ENCODE measurements at regions not wholly inside any gene's neighbourhood (a gene's known extent, or its start where the extent isn't known, plus 50 kb on each side); places are given as distances from the start of the nearest gene placed in this dataset.

DNA sequence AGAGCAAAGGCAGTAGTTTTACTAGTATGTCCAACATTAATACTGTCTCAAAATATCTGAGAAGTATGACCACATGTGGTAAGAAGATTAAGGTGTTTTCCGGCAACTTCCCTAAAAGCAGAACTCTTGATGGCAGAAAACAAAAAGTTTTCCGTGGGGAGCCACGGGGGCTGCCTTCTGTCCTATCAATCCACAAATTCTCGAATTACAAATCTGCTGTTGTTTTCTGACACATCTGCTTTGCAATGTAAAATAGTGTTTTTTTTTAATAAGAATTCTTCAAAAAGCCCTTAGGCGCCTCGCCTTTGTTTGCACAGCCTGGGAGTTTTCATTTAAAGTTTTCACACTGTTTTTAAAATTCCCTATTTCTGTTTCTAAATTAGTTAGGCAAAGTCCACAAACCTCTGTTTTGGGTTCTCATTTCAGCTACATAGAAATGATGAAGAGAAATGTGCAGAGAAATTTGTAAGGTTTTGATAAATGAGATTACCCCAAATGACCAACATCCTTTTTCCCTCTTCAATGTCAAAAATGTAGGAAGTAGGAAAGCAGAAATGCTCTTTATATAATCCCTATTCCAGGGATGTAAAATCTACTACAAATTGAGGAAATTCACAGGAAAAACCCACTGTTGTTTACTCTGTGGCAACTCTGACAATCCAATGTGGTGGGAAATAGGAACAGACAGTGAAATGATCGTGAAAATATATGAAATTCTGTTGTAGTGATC, 385.8 kb downstream of the ZEB2 start:
- no peak overlapping the region for H2BK5ac ChIP-seq (ENCODE audit: insufficient read length, low read length)
- no peak overlapping the region for H3K56ac ChIP-seq (ENCODE audit: insufficient read length, low read depth, low read length)
- H4K20me1 ChIP-seq (ENCODE audit: control insufficient read depth, insufficient read depth, insufficient read length), result no peaks in the 10 kb centered on the region
- no peaks in the 10 kb centered on the region for H3K79me1 ChIP-seq (ENCODE audit: insufficient read depth, low read depth, low read length, poor library complexity, severe bottlenecking)
- H3K9ac ChIP-seq (ENCODE audit: extremely low read depth, insufficient read length, low read length), result no peak overlapping the region
- Mint-ChIP-seq H3K27me3 (ENCODE audit: low read depth) (peaks cover 4% of the 10 kb centered on the region; the same call in 1 of the 2 replicates), H3K27ac (no peak overlapping the region; a peak in 1 of 7 replicates), H3K36me3 (ENCODE audit: insufficient read depth in 1 of 3, low read depth in 3 of 3) (no peaks in the 10 kb centered on the region), H3K9me3 (no peaks in the 10 kb centered on the region), H3K4me1 (peaks cover 8 to 16% of the 10 kb centered on the region in 2 experiments), H3K4me3 (no peak overlapping the region)
- no peaks in the 10 kb centered on the region for H3K27me3 ChIP-seq (ENCODE audit: insufficient read depth, low read length)
- no peak overlapping the region for H2AFZ ChIP-seq (ENCODE audit: low read length)
- no peak overlapping the region for H2BK12ac ChIP-seq (ENCODE audit: insufficient read length, low read depth, low read length)
- H2AK5ac ChIP-seq (ENCODE audit: insufficient read length, low read length), result no peak overlapping the region
- no peaks in the 10 kb centered on the region for H3K9me3 ChIP-seq (ENCODE audit: control insufficient read depth, low read depth, low read length)
- no peak for TF ChIP-seq CTCF (conservative IDR thresholded peaks at IDR 0.05)
- H3K79me2 ChIP-seq (ENCODE audit: insufficient read depth, low read length), result no peaks in the 10 kb centered on the region
- H3K14ac ChIP-seq (ENCODE audit: insufficient read depth, low read length), result no peak overlapping the region
- no peaks in the 10 kb centered on the region for H3K23me2 ChIP-seq (ENCODE audit: insufficient read length, low read depth, low read length, poor library complexity, severe bottlenecking)
- no peak overlapping the region for H4K8ac ChIP-seq (replicated peaks; ENCODE audit: insufficient read length, low read depth, low read length)
- no CpG with 5 or more reads among the region's 7 CpGs for WGBS (ENCODE audit: extremely low coverage, insufficient read length, low lambda C conversion rate)
- H3K18ac ChIP-seq (ENCODE audit: insufficient read length, low read depth, low read length), result no peak overlapping the region
- no peak overlapping the region for H2BK120ac ChIP-seq (ENCODE audit: low read depth, low read length, poor library complexity, severe bottlenecking)
- no peak overlapping the region for H4K5ac ChIP-seq (ENCODE audit: insufficient read length, low read depth, low read length)
- H3T11ph ChIP-seq (ENCODE audit: low read length), result no peak overlapping the region
- no peak overlapping the region for H4K91ac ChIP-seq (ENCODE audit: insufficient read length, low read depth, low read length)
- H3K23ac ChIP-seq (ENCODE audit: insufficient read length, low read depth, low read length), result no peak overlapping the region
- no peak overlapping the region for H3K4ac ChIP-seq (ENCODE audit: low read depth, low read length)
- no peak overlapping the region for H2BK15ac ChIP-seq (ENCODE audit: low read depth, low read length)
- no peak overlapping the region for H2BK20ac ChIP-seq (ENCODE audit: low read depth, low read length, poor library complexity, severe bottlenecking)
- no peak for DNase-seq
- H3K4me2 ChIP-seq (ENCODE audit: insufficient read depth, insufficient read length, low read length), result no peak overlapping the region
- H3K27ac ChIP-seq (ENCODE audit: insufficient read length, low read depth, low read length), result no peak overlapping the region
- no peaks in the 10 kb centered on the region; the same call in 1 of the 2 replicates for H3K4me1 ChIP-seq (ENCODE audit: insufficient read depth, low read length)

Measured in H9 (cell line).